ENCODE measurements at regions not wholly inside any gene's neighbourhood (a gene's known extent, or its start where the extent isn't known, plus 50 kb on each side); places are given as distances from the start of the nearest gene placed in this dataset.
"Not testable (repeated sequence)": the region's sequence is repeated elsewhere in the genome, so short reads cannot be mapped to it uniquely, and the experiment has no call there.

DNA sequence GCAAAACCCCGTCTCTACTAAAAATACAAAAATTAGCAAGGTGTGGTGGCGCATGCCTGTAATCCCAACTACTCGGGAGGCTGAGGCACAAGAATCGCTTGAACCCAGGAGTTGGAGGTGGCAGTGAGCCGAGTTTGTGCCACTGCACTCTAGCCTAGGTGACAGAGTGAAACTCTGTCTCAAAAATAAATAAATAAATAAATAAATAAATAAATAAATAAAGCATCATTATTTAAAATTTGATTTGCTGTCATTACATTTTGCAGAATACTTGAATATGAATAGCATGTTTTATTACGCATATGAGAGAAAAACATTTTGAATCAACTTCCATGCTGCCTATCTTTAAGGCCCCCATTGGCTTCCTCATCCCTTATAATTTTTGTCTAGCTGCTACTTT lies 53.4 kb upstream of the MED14 start:
- DNase-seq = not testable (repeated sequence)

- no peak for DNase-seq
Measured at GRCh38 chrX:40792433-40792832, 57.1 kb upstream of the MED14 start.

DNA sequence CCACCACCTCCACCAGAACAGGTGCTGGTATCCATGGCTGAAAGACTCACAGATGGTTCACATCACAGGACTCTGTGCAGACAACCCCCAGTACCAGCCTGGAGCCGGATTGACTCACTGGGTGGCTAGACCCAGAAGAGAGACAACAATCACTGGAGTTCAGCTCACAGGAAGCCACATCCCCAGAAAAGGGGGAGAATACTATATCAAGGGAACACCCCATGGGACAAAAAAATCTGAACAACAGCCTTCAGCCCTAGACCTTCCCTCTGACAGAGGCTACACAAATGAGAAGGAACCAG lies 59.4 kb upstream of the MED14 start:
- not testable (repeated sequence) for DNase-seq

- DNase-seq = not testable (repeated sequence)
Measured at GRCh38 chrX:40799745-40800144, 64.4 kb upstream of the MED14 start.

DNA sequence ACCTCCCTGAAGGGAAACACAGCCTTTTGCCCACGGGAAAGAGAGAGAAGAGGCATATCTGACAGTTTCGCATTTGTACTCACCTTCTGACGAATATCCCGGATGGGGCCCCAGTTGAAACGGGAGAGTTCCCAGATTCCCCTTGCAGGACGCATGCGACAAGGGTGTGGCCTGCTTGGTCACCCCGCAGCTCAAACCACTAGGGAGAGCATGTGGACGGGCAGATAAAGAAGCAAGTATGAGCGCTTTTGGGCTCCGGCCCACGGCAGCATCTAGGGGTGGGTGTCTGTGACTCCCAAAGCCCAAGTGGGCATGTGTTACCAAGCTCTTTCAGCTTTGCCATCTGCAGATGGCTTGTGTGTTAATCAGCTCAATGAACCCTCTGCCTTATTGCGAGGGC lies 70.1 kb upstream of the MED14 start:
- no peak for DNase-seq

GRCh38 chrX:40806513-40807220 lies 71.3 kb upstream of the MED14 start:
- DNase-seq = no peak

DNA sequence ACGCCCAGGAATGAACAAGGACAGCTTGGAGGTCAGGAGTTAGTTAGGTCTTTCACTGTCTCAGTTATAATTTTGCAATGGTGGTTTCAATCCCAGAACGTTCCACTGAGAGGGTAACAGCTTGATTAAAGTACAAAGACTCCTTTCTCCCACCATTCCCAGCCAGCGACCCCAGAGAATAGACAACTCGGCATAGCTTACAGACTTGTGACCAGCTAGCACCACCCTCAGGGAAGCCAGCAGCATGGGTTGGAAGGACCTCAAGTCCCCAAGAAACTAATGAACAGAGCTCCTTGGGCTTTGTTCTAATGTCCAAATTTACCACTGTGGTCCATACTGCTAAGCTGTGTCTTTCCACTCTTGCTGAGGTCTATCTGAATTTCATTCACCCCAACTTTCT lies 72.0 kb upstream of the MED14 start:
- no peak for DNase-seq

- no peak for DNase-seq
Measured at GRCh38 chrX:40808203-40808602, 72.9 kb upstream of the MED14 start.

DNA sequence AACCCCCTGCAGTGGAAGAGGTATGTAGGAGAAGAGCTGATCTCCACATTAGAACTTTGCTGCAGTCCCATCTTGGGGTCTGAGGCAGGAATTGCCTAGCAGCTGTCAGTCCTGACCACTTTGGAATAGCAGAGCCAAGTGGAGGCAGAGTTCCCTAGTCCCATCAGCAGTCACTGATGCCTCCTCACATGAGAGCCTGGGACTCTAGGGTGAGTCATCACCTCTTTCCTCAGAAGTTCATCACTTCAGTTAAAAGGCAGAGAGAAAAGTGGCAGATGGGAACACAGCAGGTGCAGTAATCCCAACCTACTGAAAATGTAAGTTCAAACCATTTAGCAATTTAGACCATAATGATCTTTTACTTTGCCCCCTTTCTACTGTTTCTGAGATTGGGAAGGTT lies 73.9 kb upstream of the MED14 start:
- no peak for DNase-seq

DNA sequence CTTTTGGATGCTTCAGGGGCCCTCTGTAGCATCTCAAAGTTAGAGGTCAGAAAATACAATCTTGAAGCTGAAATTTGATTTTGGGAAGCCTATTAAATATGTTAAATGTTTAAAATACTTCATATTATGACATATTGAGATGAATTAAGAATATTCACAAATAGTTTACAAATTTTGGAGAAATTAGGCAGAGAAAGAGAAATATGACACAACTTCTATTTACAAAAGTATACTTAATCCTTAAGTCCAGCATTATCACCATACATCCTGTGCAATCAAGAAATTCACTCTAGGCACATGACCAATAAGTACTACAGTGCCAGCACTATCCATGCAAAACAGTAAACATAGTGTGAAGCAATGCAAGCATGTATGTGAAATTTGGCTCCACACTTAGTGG lies 79.7 kb upstream of the MED14 start:
- not testable (repeated sequence) for DNase-seq

DNA sequence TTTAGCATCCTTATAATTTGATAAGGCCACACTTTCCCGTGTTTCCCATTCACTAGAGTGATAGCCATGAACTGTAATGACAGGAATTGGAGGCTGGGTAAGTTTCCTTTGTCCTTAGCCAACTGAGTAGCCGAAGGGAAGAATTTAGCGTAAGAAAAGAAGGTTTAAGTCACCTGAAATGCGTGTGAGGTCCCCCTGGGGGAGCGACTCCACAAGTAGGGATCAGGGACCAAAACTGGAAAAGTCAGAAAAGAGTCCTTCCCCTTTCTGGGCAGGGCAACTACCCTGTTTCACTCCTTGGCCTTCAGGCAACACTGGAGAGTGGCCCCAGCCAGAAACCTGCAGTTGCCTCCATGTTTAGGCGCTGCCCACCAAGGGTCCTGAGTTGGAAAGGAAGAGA lies 81.6 kb upstream of the MED14 start:
- no peak for DNase-seq

GRCh38 chrX:40818236-40818635 lies 82.9 kb upstream of the MED14 start:
- DNase-seq = no peak

DNA sequence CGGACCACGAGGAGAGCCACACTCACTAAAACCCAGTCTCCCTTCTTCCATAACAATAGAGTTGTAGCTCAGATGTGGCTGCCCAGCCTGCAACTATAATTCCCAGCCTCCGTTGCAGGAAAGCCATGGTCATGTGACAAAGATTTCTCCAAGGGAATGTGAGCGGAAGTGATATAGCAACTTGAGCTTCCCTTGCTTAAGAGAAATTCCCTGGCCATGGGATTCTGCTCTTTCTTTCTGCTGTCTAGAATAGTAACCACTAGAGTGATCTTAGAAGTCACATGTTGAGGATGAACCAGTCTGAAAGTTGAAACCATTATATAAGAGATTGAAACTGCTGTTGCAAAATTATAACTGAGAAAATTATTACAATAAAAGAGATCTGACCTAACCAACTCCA lies 86.4 kb upstream of the MED14 start:
- no peak for DNase-seq

DNA sequence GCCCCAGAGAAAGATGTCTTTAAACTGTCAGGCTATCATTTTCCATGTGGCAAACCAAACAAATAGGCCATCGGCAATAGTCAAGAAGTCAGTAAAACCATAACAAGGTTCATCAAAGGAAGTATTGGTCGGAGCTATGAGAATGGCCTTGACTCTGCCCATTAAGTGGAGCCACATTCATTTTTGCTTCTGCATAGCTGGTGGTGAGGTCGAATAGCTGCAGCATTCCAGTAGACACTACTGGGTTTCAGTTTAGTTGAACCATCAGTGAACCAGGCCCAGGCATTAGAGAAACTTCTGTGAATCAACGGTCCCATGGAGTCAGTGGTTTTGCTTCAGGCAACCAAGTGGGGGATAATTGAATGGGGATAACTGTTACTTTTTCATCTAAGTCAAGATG lies 92.0 kb upstream of the MED14 start:
- no peak for DNase-seq

DNA sequence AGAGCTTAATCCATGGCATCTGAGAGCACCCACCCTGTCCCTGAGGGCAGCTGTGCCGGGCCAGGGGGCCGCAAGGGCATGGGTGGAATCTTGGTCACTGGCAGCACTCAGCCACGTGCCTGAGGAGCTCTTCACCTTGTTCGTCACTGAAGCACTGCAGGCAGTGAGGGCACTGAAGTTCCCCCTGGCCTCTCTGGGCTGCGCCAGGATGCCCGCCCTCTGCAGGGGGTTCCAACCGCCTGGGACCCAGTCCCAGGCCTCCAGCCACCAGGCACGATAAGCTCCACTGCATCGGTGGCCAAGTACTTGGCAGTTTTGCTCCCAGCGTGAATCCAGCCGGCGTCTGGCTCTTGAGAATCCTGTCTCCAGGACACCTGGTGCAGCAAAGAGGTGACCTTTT lies 96.4 kb upstream of the MED14 start:
- no peak for DNase-seq

- DNase-seq = no peak
Measured at GRCh38 chrX:40832723-40833122, 97.4 kb upstream of the MED14 start.

DNA sequence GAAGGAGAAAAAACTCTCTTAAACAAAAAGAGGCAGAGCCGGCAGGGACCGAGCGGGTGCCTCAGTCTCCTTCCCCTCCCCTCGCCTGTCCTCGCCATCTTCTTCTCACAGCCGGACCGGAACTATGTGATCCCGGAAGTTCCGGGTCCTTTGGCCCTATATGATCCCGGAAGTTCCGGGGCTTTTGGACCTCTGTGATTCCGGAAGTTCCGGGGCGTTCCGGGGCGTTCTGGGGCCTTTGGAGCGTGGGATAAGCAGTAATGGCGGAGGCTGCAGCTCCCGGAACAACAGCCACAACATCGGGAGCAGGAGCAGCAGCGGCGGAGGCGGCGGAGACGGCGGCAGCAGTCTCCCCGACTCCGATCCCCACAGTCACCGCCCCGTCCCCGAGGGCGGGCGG lies 98.9 kb upstream of the MED14 start:
- DNase-seq = no peak

GRCh38 chrX:40835526-40835925 lies 100.2 kb upstream of the MED14 start:
- no peak for DNase-seq

DNA sequence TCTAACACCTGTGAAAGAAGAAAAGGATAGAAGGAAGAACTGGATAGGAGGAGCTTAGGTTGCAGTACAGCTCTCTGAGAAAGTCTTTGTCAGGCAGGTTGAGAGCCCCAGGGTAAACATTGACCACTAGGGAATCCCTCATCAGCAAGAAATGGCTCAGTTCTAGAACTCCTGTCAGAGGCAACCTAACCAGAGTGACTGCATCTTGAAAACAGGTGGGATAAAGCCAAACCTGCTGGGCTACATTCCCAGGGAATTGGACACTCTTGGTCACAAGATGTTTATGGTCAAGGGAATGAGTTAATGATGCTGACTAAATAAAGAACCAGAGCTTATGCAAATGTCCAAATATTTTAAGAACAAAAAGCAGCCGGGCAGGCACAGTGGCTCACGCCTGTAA lies 108.3 kb upstream of the MED14 start:
- no peak for DNase-seq

- DNase-seq = no peak
Measured at GRCh38 chrX:40844471-40844870, 109.1 kb upstream of the MED14 start.

DNA sequence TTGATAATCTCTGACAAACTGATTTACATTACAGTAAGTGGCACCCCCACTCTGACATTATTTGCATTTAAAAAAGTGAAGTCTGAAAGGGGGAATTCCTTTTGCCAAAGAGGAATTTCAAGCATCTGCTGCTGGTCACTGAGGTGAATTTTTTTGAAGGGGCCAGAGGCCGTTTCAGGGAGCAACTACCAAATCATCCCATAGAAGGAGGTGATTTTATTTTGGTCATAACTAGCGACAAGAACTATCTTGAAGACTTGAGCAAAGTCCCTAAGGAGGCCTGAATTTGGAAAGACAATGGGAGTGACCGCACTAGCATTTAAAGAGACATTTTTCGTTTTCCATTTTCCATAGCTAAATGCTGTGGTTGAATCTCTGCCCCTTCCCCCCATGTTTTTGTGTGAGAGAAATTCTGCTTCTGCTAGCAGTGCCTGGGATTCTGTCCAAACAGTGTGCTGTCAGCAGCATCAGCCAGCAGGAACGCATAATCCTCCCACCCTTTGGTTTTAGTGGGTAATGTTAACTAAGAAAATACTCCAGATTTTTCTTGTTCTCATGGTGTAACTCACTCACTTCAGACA lies 110.1 kb upstream of the MED14 start:
- DNase-seq = no peak

GRCh38 chrX:40849906-40850823 lies 114.8 kb upstream of the MED14 start:
- no peak for DNase-seq

DNA sequence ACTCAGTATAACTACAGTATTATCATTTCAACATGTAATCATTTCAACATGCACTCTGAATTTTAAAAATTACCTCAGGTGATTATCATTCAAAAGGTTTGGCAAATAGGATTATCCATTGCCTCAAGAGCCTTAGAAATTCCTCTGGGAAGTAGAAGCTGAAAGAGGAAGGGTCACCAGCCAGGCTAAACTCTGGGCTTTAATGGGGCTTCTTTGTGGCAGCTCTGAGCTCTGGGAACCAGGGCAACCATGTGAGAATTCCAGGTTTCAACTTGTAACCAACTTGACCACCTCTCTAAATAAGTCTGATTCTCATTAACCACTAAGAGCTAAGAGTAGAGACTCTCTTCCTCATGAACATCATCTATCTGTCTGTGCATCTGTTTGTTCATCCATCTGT lies 117.2 kb upstream of the MED14 start:
- no peak for DNase-seq

All from NCI-H526 treated with DMSO at 0.1 percent for 48 hours (cell line).